H9 (cell line): ENCODE measurements at regions not wholly inside any gene's neighbourhood (a gene's known extent, or its start where the extent isn't known, plus 50 kb on each side); places are given as distances from the start of the nearest gene placed in this dataset.

Experiments used
- DNase-seq: peaks from one replicate; pipeline ENCODE4 v3.0.0-alpha.2; 2017
- H2AFZ ChIP-seq: one replicate; pipeline ENCODE4 v1.6.1; 2013; ENCODE audit warnings: mild to moderate bottlenecking, low read length, control low read depth, moderate library complexity
- H2AK5ac ChIP-seq: 2 replicates; pipeline ENCODE4 v1.6.1; 2013; ENCODE audit warnings: low read length, control low read depth, mixed read lengths; ENCODE audit not compliant: insufficient read length
- H2BK120ac ChIP-seq: one replicate; pipeline ENCODE4 v1.6.1; 2013; ENCODE audit warnings: low read depth, mild to moderate bottlenecking, low read length, control low read depth, inconsistent platforms; ENCODE audit not compliant: poor library complexity, severe bottlenecking
- H2BK12ac ChIP-seq: 2 replicates; pipeline ENCODE4 v1.6.1; 2013; ENCODE audit warnings: low read length, control low read depth, mixed read lengths, low read depth; ENCODE audit not compliant: insufficient read length
- H2BK15ac ChIP-seq: 2 replicates; pipeline ENCODE4 v1.6.1; 2013; ENCODE audit warnings: low read depth, low read length, control low read depth
- H2BK20ac ChIP-seq: one replicate; pipeline ENCODE4 v1.6.1; 2013; ENCODE audit warnings: low read depth, mild to moderate bottlenecking, low read length, control low read depth, inconsistent platforms; ENCODE audit not compliant: poor library complexity, severe bottlenecking
- H2BK5ac ChIP-seq: 2 replicates; pipeline ENCODE4 v1.6.1; 2013; ENCODE audit warnings: low read length, control low read depth, mixed read lengths; ENCODE audit not compliant: insufficient read length
- H3K14ac ChIP-seq: 2 replicates; pipeline ENCODE4 v1.6.1; 2013; ENCODE audit warnings: low read length, control low read depth; ENCODE audit not compliant: insufficient read depth
- H3K18ac ChIP-seq: 2 replicates; pipeline ENCODE4 v1.6.1; 2013; ENCODE audit warnings: low read depth, mild to moderate bottlenecking, mixed read lengths, low read length, control low read depth; ENCODE audit not compliant: insufficient read length
- H3K23ac ChIP-seq: 2 replicates; pipeline ENCODE4 v1.6.1; 2013; ENCODE audit warnings: low read length, control low read depth, mixed read lengths, low read depth; ENCODE audit not compliant: insufficient read length
- H3K23me2 ChIP-seq: 2 replicates; pipeline ENCODE4 v1.6.1; 2013; ENCODE audit warnings: low read depth, mild to moderate bottlenecking, mixed read lengths, low read length, control low read depth; ENCODE audit not compliant: insufficient read length, poor library complexity, severe bottlenecking
- H3K27ac ChIP-seq: 2 replicates; pipeline ENCODE4 v1.5.1; 2013; ENCODE audit warnings: low read length, control low read depth, mixed read lengths, low read depth; ENCODE audit not compliant: insufficient read length
- H3K27me3 ChIP-seq: 2 replicates; pipeline ENCODE4 v1.6.1; 2013; ENCODE audit warnings: low read length, control low read depth, inconsistent platforms; ENCODE audit not compliant: insufficient read depth
- H3K4ac ChIP-seq: 2 replicates; pipeline ENCODE4 v1.6.1; 2013; ENCODE audit warnings: low read depth, mild to moderate bottlenecking, control low read depth, inconsistent platforms, low read length, moderate library complexity
- H3K4me1 ChIP-seq: 2 replicates; pipeline ENCODE4 v1.6.1; 2013; ENCODE audit warnings: low read length, control low read depth, inconsistent platforms; ENCODE audit not compliant: insufficient read depth
- H3K4me2 ChIP-seq: 2 replicates; pipeline ENCODE4 v1.6.1; 2013; ENCODE audit warnings: low read length, control low read depth, mixed read lengths; ENCODE audit not compliant: insufficient read length, insufficient read depth
- H3K56ac ChIP-seq: 2 replicates; pipeline ENCODE4 v1.6.1; 2013; ENCODE audit warnings: low read depth, mild to moderate bottlenecking, mixed read lengths, low read length, control low read depth; ENCODE audit not compliant: insufficient read length
- H3K79me1 ChIP-seq: 2 replicates; pipeline ENCODE4 v1.6.1; 2013; ENCODE audit warnings: low read depth, mild to moderate bottlenecking, moderate library complexity, low read length, control low read depth, inconsistent platforms; ENCODE audit not compliant: insufficient read depth, poor library complexity, severe bottlenecking
- H3K79me2 ChIP-seq: 2 replicates; pipeline ENCODE4 v1.6.1; 2013; ENCODE audit warnings: low read length, control low read depth, inconsistent platforms; ENCODE audit not compliant: insufficient read depth
- H3K9ac ChIP-seq: 2 replicates; pipeline ENCODE4 v1.6.1; 2013; ENCODE audit warnings: low read length, control low read depth, mixed read lengths; ENCODE audit not compliant: insufficient read length; ENCODE audit errors: extremely low read depth
- H3K9me3 ChIP-seq: one replicate; pipeline ENCODE4 v1.6.1; 2013; ENCODE audit warnings: low read depth, low read length, inconsistent platforms; ENCODE audit not compliant: control insufficient read depth
- H3T11ph ChIP-seq: one replicate; pipeline ENCODE4 v1.6.1; 2013; ENCODE audit warnings: mild to moderate bottlenecking, low read length, control low read depth, inconsistent platforms
- H4K20me1 ChIP-seq: one replicate; pipeline ENCODE4 v1.6.1; 2013; ENCODE audit not compliant: control insufficient read depth, insufficient read length, insufficient read depth
- H4K5ac ChIP-seq: 2 replicates; pipeline ENCODE4 v1.6.1; 2013; ENCODE audit warnings: low read depth, mild to moderate bottlenecking, mixed read lengths, low read length, control low read depth; ENCODE audit not compliant: insufficient read length
- H4K8ac ChIP-seq: replicated peaks from 2 replicates; pipeline ENCODE4 v1.6.1; 2013; ENCODE audit warnings: low read length, control low read depth, mixed read lengths, low read depth; ENCODE audit not compliant: insufficient read length
- H4K91ac ChIP-seq: 2 replicates; pipeline ENCODE4 v1.6.1; 2013; ENCODE audit warnings: low read depth, mild to moderate bottlenecking, moderate library complexity, mixed read lengths, low read length, control low read depth; ENCODE audit not compliant: insufficient read length
- H3K27ac Mint-ChIP-seq, 3 experiments: 2 replicates in 2 of 3; 3 replicates in 1 of 3; pipeline ENCODE4 v1.8.0; 2020 to 2021; ENCODE audit warnings: mixed read lengths in 3 of 3, mild to moderate bottlenecking in 1 of 3, moderate library complexity in 1 of 3
- H3K27me3 Mint-ChIP-seq: 2 replicates; pipeline ENCODE4 v1.8.0; 2021; ENCODE audit warnings: low read depth, mild to moderate bottlenecking, moderate library complexity, mixed read lengths
- H3K36me3 Mint-ChIP-seq, 3 experiments: 2 replicates in 2 of 3; 3 replicates in 1 of 3; pipeline ENCODE4 v1.8.0; 2020 to 2021; ENCODE audit warnings: low read depth in 3 of 3, mixed read lengths in 3 of 3; ENCODE audit not compliant: insufficient read depth in 1 of 3
- H3K4me1 Mint-ChIP-seq, 2 experiments: 2 replicates each; pipeline ENCODE4 v1.8.0; 2020; ENCODE audit warnings: mixed read lengths in 2 of 2
- H3K4me3 Mint-ChIP-seq, 2 experiments: 2 replicates in 1 of 2; 3 replicates in 1 of 2; pipeline ENCODE4 v1.8.0; 2020 to 2021; ENCODE audit warnings: mild to moderate bottlenecking in 2 of 2, mixed read lengths in 2 of 2, moderate library complexity in 1 of 2
- H3K9me3 Mint-ChIP-seq, 2 experiments: 2 replicates in 1 of 2; 3 replicates in 1 of 2; pipeline ENCODE4 v1.8.0; 2020; ENCODE audit warnings: mild to moderate bottlenecking in 2 of 2, mixed read lengths in 2 of 2, moderate library complexity in 1 of 2
- WGBS: extraction: QIAGEN DNeasy Blood & Tissue Kit; methylation state at CpG from one replicate; pipeline ENCODE4 v1.1.7; 2013; ENCODE audit warnings: missing lambda C conversion rate, low lambda C conversion rate, mixed read lengths; ENCODE audit not compliant: insufficient read length; ENCODE audit errors: extremely low coverage; 5-methylcytosine and 5-hydroxymethylcytosine counted together
- TF ChIP-seq, protein P1 (sequence below): fragments of 200-600 bp; sonication (generic); conservative IDR thresholded peaks from 3 replicates; pipeline ENCODE4 v1.8.0; 2021; ENCODE audit warnings: antibody characterized with exemption, mild to moderate bottlenecking

DNA sequence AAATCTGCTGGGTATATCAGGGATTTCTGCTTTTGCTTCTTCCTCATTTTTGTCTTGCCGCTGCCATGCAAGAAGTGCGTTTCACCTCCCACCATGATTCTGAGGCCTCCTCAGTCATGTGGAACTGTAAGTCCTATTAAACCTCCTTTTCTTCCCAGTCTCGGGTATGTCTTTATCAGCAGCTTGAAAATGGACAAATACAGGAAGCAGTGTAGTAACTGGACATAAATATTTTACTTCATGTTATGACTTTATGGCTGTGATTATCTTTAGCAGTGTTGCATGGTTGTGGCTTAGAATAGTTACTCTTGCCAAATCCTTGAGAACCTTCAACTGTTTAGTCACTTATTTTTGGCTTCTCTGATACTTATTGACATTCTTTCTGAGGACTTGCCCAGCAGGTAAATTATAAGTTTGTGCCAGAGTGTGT, 66.2 kb upstream of the DLX2 start:
- Histone ChIP-seq H2AFZ (no peak overlapping the region), H3K9ac (no peak overlapping the region), H4K5ac (no peak overlapping the region), H3K27ac (no peak overlapping the region), H4K20me1 (no peaks in the 10 kb centered on the region), H2BK20ac (no peak overlapping the region), H2BK120ac (no peak overlapping the region), H2BK12ac (no peak overlapping the region), H3K79me2 (no peaks in the 10 kb centered on the region), H3K18ac (no peak overlapping the region), H3K14ac (no peak overlapping the region), H3K27me3 (no peaks in the 10 kb centered on the region), H4K91ac (no peak overlapping the region), H3K23me2 (peaks cover 7% of the 10 kb centered on the region), H4K8ac (no peak overlapping the region), H3T11ph (no peak overlapping the region), H3K4ac (no peak overlapping the region), H3K23ac (no peak overlapping the region), H3K56ac (no peak overlapping the region), H3K4me2 (no peak overlapping the region), H3K79me1 (no peaks in the 10 kb centered on the region), H2BK5ac (no peak overlapping the region), H2AK5ac (no peak overlapping the region), H3K4me1 (no peaks in the 10 kb centered on the region), H2BK15ac (no peak overlapping the region), H3K9me3 (no peaks in the 10 kb centered on the region)
- peaks cover 0 to 3% (median 0%) of the 10 kb centered on the region in 3 experiments; a peak in 3 of 7 replicates for H3K36me3 Mint-ChIP-seq
- DNase-seq, result no peak
- no peak overlapping the region for H3K4me3 Mint-ChIP-seq
- WGBS, result no CpG with 5 or more reads among the region's 3 CpGs
- no peak overlapping the region for H3K27ac Mint-ChIP-seq
- peaks cover 2 to 4% of the 10 kb centered on the region in 2 experiments for H3K9me3 Mint-ChIP-seq
- TF ChIP-seq, protein P1, sequence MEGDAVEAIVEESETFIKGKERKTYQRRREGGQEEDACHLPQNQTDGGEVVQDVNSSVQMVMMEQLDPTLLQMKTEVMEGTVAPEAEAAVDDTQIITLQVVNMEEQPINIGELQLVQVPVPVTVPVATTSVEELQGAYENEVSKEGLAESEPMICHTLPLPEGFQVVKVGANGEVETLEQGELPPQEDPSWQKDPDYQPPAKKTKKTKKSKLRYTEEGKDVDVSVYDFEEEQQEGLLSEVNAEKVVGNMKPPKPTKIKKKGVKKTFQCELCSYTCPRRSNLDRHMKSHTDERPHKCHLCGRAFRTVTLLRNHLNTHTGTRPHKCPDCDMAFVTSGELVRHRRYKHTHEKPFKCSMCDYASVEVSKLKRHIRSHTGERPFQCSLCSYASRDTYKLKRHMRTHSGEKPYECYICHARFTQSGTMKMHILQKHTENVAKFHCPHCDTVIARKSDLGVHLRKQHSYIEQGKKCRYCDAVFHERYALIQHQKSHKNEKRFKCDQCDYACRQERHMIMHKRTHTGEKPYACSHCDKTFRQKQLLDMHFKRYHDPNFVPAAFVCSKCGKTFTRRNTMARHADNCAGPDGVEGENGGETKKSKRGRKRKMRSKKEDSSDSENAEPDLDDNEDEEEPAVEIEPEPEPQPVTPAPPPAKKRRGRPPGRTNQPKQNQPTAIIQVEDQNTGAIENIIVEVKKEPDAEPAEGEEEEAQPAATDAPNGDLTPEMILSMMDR, result no peak
- H3K4me1 Mint-ChIP-seq, result peaks cover 16 to 20% of the 10 kb centered on the region in 2 experiments
- peaks cover 13% of the 10 kb centered on the region for H3K27me3 Mint-ChIP-seq
